ENCODE measurements at regions not wholly inside any gene's neighbourhood (a gene's known extent, or its start where the extent isn't known, plus 50 kb on each side); places are given as distances from the start of the nearest gene placed in this dataset.

- TF ChIP-seq POLR2A (IDR thresholded peaks at IDR 0.05) (no peak), CTCF (IDR thresholded peaks at IDR 0.05) (peak in 6 of 7 experiments; percentile 13 to 53 (median 44))
These were observed 673.6 kb upstream of the TENM3 start for GRCh38 chr4:181569553-181569952.
